Endothelial cell (in vitro differentiated cells): ENCODE measurements at regions not wholly inside any gene's neighbourhood (a gene's known extent, or its start where the extent isn't known, plus 50 kb on each side); places are given as distances from the start of the nearest gene placed in this dataset.

Experiments
- DNase-seq: peaks from one replicate; pipeline ENCODE4 v3.0.0; 2021; ENCODE audit warnings: low spot score
- H3K27ac Mint-ChIP-seq: one replicate; pipeline ENCODE4 v1.8.0; 2021; ENCODE audit warnings: mixed read lengths, inconsistent platforms; ENCODE audit not compliant: unreplicated experiment
- H3K27me3 Mint-ChIP-seq: one replicate; pipeline ENCODE4 v1.8.0; 2021; ENCODE audit warnings: mild to moderate bottlenecking, moderate library complexity, mixed read lengths, inconsistent platforms; ENCODE audit not compliant: unreplicated experiment
- H3K36me3 Mint-ChIP-seq: one replicate; pipeline ENCODE4 v1.8.0; 2021; ENCODE audit warnings: mild to moderate bottlenecking, low read depth, mixed read lengths, inconsistent platforms; ENCODE audit not compliant: unreplicated experiment
- H3K4me1 Mint-ChIP-seq: one replicate; pipeline ENCODE4 v1.8.0; 2021; ENCODE audit warnings: mild to moderate bottlenecking, mixed read lengths, inconsistent platforms; ENCODE audit not compliant: unreplicated experiment
- H3K4me3 Mint-ChIP-seq: one replicate; pipeline ENCODE4 v1.8.0; 2021; ENCODE audit warnings: mild to moderate bottlenecking, mixed read lengths, inconsistent platforms; ENCODE audit not compliant: unreplicated experiment
- H3K9me3 Mint-ChIP-seq: one replicate; pipeline ENCODE4 v1.8.0; 2021; ENCODE audit warnings: mixed read lengths, inconsistent platforms; ENCODE audit not compliant: unreplicated experiment
- TF ChIP-seq, protein P1 (sequence below): fragments of 200-600 bp; sonication (generic); IDR thresholded peaks from one replicate; pipeline ENCODE4 v1.5.0; 2021; ENCODE audit warnings: antibody characterized with exemption; ENCODE audit not compliant: unreplicated experiment

DNA sequence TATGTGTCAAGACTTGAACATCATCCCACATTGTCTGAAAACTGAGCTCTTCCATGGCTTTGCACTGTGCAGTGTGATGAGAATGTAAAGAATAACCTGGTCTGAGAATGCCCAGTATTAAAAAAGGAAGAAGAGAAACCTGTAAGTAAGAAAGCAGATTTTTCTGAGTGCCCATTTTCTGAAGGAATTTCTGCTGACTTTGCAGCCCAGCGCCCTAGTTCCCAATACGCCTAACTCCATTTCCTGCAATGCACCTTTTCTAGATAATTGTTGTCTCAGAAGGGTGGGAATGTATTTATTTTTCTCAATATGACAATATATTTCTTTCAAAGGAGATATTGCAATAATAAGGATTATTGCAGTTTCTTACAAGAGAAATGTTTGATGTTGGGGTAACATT is 231.5 kb downstream of the HAO1 start:
- Mint-ChIP-seq H3K4me1 (no peaks in the 10 kb centered on the region), H3K9me3 (no peaks in the 10 kb centered on the region), H3K4me3 (no peak overlapping the region), H3K27me3 (no peaks in the 10 kb centered on the region), H3K36me3 (no peaks in the 10 kb centered on the region), H3K27ac (no peak overlapping the region)
- TF ChIP-seq, protein P1, sequence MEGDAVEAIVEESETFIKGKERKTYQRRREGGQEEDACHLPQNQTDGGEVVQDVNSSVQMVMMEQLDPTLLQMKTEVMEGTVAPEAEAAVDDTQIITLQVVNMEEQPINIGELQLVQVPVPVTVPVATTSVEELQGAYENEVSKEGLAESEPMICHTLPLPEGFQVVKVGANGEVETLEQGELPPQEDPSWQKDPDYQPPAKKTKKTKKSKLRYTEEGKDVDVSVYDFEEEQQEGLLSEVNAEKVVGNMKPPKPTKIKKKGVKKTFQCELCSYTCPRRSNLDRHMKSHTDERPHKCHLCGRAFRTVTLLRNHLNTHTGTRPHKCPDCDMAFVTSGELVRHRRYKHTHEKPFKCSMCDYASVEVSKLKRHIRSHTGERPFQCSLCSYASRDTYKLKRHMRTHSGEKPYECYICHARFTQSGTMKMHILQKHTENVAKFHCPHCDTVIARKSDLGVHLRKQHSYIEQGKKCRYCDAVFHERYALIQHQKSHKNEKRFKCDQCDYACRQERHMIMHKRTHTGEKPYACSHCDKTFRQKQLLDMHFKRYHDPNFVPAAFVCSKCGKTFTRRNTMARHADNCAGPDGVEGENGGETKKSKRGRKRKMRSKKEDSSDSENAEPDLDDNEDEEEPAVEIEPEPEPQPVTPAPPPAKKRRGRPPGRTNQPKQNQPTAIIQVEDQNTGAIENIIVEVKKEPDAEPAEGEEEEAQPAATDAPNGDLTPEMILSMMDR = no peak
- DNase-seq = no peak

DNA sequence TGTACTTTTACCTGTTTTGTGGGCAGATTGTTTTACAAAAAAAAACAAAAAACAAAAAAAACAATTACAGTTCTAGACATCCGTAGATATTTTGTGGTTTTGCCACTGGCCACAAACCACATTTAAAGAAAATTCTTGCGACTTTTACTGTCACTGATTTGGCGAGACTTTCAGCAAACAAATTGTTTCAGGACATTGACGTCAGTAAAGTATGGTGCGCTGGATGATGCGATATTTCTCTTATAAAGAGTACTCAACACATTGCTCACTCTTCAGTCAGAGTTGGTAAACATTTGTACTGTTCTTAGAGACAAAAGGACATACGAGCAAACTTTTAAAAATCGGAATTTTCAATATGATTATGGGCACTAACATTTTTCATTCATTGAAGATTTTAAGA is 229.8 kb downstream of the HAO1 start:
- Mint-ChIP-seq H3K27ac (no peak overlapping the region), H3K9me3 (no peaks in the 10 kb centered on the region), H3K4me3 (no peak overlapping the region), H3K27me3 (no peaks in the 10 kb centered on the region), H3K4me1 (no peaks in the 10 kb centered on the region), H3K36me3 (no peaks in the 10 kb centered on the region)
- TF ChIP-seq, protein P1 = no peak
- DNase-seq = no peak

DNA sequence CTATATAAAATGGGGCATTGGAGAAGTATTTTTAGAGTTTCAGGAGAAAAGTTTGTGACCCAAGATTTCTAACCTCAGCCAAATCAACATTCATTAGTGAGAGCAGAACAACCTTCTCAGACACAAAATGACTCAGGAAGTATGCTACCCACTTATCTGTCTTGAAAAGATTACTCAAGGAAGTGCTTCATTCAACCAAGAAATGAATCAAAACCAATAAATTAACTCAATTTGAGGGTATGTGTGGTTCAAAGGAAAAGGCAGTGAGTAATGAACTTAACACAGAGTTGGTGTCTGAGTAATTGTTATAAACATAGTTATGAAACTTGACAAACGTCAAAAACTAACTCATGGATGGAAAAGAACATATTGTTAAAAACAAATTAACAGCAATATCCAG is 227.6 kb downstream of the HAO1 start:
- Mint-ChIP-seq H3K36me3 (no peaks in the 10 kb centered on the region), H3K27ac (no peak overlapping the region), H3K9me3 (no peaks in the 10 kb centered on the region), H3K27me3 (no peaks in the 10 kb centered on the region), H3K4me1 (peaks cover 3% of the 10 kb centered on the region), H3K4me3 (no peak overlapping the region)
- TF ChIP-seq, protein P1 = no peak
- DNase-seq = no peak

DNA sequence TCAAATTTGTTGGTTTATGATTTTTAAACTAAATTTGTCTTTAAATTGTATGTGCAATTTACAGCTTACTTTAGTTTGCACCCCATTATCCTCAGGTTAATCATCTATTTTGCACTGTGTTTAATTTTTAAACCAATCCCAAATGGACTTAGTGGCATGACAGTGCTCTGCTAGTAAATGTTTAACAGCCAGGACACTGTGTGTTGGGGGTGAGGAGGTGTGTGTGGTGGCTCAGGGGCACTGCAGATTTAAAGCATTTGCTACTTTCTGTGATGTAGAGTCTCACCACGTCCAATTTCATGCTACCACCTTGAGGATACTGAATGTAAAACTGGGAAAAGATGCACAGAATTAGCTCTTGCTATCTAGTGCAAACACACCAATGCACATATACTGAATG is 225.7 kb downstream of the HAO1 start:
- TF ChIP-seq, protein P1 = no peak
- no peaks in the 10 kb centered on the region for H3K27me3 Mint-ChIP-seq
- H3K4me3 Mint-ChIP-seq = no peak overlapping the region
- DNase-seq = no peak
- H3K4me1 Mint-ChIP-seq = peaks cover 3% of the 10 kb centered on the region
- H3K27ac Mint-ChIP-seq = no peak overlapping the region
- H3K9me3 Mint-ChIP-seq = no peaks in the 10 kb centered on the region
- H3K36me3 Mint-ChIP-seq = no peaks in the 10 kb centered on the region

DNA sequence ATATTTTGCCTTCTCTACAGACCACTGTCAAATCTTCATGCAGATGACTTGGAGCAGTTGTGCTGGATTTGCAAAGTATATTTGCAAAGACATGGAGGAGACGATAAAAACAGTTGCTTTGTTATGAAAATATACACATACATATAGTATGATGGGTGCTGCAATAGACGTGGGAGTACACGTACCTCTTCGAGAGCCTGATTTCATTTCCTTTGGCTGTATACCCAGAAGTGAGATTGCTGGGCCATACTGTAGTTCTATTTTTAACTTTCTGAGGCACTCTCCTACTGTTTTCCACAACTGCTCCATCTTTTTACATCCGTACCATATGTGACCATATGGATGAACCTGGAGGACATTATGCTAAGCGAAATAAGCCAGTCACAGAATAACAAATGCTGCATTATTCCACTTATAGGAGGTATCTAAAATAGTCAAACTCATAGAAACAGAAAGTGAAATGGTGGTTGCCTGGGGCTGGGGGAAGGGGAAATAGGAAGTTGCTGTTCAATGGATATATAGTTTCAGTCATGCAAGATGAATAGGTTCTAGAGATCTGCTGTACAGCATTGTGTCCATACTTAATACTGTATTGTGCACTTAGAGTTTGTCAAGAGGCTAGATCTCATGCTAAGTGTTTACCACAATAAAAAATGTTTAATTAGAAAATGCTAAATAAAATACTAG is 223.8 kb downstream of the HAO1 start:
- DNase-seq = no peak
- Mint-ChIP-seq H3K27ac (no peak overlapping the region), H3K36me3 (no peaks in the 10 kb centered on the region), H3K4me3 (no peak overlapping the region), H3K27me3 (no peaks in the 10 kb centered on the region), H3K4me1 (peaks cover 3% of the 10 kb centered on the region), H3K9me3 (no peaks in the 10 kb centered on the region)
- TF ChIP-seq, protein P1 = no peak
